HG02938 (cell line): ENCODE measurements at regions not wholly inside any gene's neighbourhood (a gene's known extent, or its start where the extent isn't known, plus 50 kb on each side); places are given as distances from the start of the nearest gene placed in this dataset.

Experiments
- ATAC-seq: cut with Tn5 transposase; IDR thresholded peaks from one replicate; pipeline ENCODE4 v1.9.1; 2021; ENCODE audit warnings: mild to moderate bottlenecking, moderate library complexity; ENCODE audit not compliant: unreplicated experiment

DNA sequence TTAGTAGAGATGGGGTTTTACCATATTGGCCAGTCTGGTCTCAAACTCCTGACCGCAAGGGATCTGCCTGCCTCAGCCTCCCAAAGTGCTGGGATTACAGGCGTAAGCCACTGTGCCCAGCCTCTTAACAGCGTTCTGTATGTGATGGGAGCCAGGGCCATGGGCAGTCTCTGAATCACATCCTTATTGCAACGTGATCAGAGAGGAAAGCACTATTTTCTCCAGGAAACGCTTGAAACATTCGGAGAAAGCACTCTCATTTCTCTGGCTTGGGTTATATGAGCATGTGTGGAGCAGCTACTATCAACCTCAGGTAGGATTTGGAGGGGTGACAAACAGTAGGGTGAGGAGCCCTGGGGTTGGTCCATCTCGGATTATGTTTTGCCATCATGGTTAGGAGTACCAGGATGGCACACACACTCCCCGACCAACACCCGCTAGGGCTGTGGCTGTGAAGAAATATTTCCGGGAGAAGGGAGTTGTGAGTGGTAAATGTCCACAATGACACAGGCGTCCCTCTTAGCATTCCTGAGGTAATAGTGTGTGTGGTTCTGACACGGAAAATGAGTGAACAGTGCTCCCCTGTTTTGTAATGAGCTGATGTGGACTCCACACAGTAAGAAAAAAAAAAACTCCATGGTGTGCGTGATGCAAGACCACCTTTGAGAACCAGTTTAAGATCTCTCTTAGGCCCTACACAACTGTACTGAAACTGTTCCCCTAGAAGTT is 406.2 kb upstream of the ZNF608 start:
- ATAC-seq = no peak

- ATAC-seq = no peak
Measured at GRCh38 chr5:125153231-125153630, 406.8 kb upstream of the ZNF608 start.

DNA sequence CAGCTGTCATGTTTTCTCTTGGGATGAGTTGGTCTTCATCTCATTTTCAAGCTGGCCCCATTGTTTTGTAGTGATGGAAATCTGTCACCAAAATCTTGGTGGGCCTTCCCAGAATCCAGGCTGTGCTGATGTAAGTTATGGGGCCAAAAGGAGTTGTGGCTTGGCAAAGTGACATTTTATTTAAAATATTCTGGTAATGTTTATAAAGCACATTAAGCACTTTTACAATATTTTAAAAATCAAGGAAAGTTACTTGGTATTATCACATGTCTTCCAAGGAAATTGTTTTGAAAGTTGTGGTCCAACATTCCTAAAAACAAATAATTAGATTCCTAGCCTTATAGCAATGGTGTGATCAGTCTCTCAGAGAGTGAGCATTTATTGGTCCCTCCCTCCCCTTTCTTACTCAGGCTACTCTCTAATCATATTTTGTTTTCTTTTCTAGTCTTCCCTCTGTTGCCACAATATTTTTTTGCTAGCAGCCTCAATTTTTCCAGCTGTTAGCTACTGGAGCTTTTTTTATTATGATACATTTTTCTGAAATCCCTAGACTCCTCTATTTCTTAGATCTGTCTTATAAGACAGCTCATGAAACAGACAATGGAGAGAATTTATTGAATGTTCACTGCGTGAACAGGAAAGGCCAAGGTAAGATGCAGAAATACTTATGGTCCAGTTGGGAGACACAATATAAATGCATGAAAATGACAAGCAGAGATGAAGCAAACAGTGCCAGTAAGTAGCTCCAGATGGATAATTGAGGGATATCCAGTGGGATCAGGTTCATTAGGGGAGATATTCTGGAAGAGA is 408.1 kb upstream of the ZNF608 start:
- ATAC-seq = no peak

DNA sequence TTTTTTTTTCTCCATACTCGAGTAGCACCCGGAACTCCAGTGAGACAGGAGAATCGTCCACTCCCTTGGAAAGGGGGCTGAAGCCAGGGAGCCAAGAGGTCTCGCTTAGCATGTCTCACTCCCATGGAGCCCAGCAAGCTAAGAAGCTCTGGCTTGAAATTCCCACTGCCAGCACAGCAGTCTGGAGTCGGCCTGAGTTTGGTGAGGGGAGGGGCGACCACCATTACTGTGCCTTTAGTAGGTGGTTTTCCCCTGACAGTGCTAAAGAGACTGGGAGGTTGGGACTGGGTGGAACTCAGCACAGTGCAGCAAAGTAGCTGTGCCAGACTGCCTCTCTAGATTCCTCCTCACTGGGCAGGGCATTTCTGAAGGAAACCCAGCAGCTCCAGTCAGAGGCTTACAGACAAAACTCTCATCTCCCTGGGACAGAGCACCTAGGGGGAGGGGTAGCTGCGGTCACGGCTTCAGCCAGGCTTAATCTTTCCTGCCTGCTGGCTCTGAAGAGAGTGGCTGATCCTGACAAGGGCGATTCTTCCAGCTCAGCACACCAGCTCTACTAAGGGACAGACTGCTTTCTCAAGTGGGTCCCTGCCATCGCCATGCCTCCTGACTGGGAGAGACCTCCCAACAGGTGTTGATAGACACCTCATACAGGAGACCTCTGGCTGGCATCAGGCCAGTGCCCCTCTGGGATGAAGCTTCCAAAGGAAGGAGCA is 414.5 kb upstream of the ZNF608 start:
- ATAC-seq = no peak

- no peak for ATAC-seq
Measured at GRCh38 chr5:125162714-125163113, 416.3 kb upstream of the ZNF608 start.

- no peak for ATAC-seq
Measured at GRCh38 chr5:125169396-125169795, 423.0 kb upstream of the ZNF608 start.

DNA sequence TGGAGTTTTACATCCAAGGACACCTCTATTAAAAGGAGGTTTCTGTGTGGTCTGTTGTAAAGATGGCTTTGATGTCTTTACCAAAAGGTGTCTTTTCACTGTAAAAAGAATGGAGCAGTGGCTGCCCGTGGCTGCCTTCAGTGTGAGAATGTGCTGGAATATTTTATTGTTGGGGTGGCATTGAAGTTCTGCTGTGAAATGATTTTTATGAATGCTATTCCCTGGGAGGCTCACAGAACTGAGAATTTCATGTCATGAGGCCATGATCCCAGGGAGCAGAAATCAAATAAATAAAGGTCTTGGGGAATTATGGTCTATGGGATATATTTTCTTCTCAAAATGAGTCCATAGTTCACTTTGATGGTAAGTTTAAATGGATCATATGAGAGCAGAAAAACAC is 425.2 kb upstream of the ZNF608 start:
- no peak for ATAC-seq

DNA sequence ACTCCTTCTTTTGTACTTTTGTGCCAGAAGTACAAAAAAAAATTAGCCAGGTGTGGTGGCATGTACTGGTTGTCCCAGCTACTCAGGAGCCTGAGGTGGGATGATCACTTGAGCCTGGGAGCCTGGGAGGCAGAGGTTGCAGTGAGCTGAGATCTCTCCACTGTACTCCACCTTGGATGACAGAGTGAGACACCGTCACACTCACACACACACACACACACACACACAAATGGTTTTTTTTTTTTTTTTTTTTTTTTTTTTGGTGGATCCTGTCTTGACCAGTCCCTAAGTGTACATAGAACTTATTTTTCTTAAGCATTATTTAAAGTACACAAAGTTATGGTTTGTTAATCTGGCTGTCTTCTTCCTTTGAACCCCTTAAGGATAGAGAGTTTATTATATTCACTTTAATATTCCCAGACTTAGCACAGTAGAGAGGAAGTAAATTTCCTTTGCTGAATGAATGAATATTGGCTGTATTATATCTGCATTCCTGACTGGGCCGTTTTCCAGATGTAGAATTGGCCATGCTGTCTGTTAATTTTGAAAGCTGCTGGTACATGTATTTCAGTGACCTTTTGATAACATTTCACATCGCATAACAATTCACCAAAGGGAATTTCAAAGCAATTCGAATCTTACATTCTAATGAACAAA is 429.0 kb upstream of the ZNF608 start:
- no peak for ATAC-seq

- no peak for ATAC-seq
Measured at GRCh38 chr5:125176005-125176390, 429.6 kb upstream of the ZNF608 start.

- no peak for ATAC-seq
Measured at GRCh38 chr5:125177340-125177739, 430.9 kb upstream of the ZNF608 start.

GRCh38 chr5:125179612-125180011 is 433.2 kb upstream of the ZNF608 start:
- ATAC-seq = no peak

DNA sequence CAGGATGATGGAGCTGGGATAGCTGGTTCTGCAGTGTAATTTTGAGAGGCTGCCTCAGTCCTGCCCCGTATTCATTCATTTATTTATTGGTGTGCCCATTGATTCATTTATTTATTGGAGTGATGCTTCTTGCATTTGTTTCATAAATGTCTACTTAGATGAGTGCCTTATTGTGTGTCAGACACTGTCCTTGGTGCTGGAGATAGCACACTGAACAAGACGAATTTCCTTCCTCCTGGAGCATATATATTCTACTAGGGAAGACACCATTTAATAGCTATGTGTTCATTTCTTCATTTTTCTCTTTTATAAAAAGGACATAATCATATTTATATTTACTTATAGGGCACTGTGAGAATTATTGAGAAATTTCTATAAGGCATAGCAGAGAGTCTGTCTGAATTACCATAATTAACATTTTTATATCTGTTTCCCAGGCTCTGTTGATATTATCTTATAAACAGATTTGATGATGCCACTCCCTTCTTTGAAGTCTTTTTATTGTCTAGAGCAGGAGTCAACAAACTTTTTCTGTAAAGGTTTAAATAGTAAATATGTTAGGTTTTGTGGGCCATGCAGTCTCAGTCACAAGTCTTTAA is 433.9 kb upstream of the ZNF608 start:
- no peak for ATAC-seq

DNA sequence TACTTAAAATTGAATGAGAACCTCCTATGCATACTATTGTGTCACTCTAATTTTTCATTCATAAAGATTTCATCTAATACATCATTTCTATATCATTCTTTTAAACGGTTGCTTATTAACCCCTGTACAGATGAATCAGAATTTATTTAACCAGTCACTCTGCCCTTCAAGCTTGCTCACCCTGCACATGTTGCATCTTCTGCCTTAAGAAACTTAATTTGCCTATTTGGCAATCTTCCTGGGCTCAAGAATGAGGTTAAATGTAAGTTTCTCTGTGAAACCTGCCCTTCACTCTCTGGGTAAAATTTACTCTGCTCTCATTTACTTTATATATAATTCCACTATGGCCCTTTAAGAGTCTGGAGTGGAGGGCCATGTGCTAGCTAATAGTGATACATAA is 434.7 kb upstream of the ZNF608 start:
- no peak for ATAC-seq

GRCh38 chr5:125181955-125182354 is 435.5 kb upstream of the ZNF608 start:
- ATAC-seq = no peak

DNA sequence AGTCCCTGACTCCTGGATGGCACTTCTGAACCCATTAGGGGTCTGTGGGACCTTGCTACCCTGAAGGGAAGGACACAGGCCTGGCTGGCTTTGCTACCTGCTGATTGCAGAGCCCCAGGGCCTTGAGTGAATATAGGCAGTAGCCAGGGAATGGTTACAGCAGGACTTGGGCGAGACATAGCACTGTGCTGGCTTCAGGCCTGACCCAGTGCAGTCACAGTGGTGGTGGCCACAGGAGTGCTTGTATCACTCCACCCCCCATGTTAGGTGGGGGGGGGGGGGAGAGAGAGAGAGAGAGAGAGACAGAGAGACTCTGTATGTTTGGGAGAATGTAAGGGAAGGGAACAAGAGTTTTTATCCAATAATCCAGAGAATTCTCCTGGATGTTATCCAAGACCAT is 439.3 kb upstream of the ZNF608 start:
- no peak for ATAC-seq

DNA sequence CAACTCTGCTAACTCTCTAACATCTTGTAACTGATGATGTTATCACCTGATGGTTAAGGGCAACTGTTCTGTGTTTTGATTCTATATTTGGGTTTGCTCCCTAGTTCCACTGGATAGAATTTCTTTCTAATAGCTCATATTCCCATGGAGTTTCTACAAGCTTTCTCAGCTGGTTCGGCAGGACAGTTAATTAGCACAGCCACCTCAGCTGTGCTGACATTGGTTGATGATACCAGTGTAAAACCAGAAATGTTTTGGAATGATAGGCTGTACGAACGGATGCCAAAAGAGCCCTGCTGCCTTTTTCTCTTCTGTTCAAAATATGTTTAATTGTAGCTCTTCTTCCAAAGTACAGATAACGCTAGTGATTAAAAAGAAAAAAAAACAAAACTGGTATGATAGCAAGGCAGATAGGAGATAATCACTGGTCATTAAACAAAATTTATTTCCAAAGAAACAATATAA is 440.5 kb upstream of the ZNF608 start:
- ATAC-seq = no peak

DNA sequence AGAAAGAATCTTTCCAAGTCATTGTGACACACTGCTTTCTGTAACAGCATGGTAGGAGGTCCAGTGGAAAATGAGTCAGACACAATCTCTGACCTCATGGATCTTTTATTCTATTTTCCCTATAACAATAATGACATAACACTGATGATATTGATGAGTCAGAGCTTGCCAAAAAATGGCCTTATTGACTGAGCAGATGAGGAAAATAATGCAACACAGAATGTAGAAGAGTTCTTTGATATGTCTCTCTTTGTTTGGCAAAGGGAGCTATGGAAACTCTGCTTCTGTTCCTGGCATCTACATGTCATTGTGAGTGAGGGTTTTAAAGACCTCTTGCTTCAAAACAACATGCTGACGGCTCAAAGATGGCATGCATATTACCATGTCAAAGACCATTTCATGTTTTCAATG is 443.1 kb upstream of the ZNF608 start:
- no peak for ATAC-seq

GRCh38 chr5:125190232-125191087 is 444.0 kb upstream of the ZNF608 start:
- no peak for ATAC-seq

DNA sequence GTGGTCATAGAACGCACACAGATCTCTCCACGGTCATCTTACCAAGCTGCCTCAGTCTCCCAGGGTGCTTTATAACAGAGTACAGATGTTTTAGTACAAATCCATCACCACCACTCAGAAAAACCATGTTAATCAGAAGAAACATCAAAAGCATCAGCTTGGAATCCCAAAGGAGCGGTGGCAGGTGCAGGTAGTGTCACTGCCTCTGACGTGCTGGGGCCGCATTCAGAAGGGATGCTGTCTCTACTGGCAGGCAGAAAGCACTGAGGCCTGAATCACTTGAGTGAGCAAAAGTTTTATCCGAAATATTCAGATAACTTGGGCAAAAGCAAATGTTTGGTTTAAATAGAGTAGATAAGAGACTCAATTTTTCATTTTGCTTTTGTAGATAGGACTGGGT is 448.4 kb upstream of the ZNF608 start:
- no peak for ATAC-seq
